ENCODE measurements at regions not wholly inside any gene's neighbourhood (a gene's known extent, or its start where the extent isn't known, plus 50 kb on each side); places are given as distances from the start of the nearest gene placed in this dataset.

DNA sequence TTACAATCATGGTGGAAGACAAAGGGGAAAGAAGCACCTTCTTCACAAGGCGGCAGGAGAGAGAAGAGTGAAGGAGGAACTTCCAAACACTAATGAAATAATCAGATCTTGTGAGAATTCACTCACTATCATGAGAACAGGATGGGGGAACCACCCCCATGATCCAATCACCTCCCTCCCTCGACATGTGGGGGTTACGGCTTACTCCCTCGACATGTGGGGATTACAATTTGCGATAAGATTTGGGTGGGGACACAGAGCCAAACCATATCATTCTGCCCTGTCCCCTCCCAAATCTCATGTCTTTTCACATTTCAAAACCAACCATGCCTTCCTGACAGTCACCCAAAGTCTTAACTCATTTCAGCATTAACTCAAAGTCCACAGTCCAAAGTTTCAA lies 88.7 kb upstream of the PGRMC2 start:
- no peaks in the 10 kb centered on the region; the same call in 1 of the 2 replicates for H3K27me3 Mint-ChIP-seq (ENCODE audit: low read depth)
- H3K9me3 Mint-ChIP-seq = peaks cover 38% of the 10 kb centered on the region
- POLR2A ChIA-PET = no interaction called here
- ATAC-seq (no peak), DNase-seq (ENCODE audit: low spot score) (no peak)
- no peaks in the 10 kb centered on the region for H3K4me1 Mint-ChIP-seq
- H3K4me3 Mint-ChIP-seq = no peak overlapping the region
- CTCF ChIA-PET = no interaction called here
- peaks cover 24% of the 10 kb centered on the region for H3K36me3 Mint-ChIP-seq
- H3K27ac Mint-ChIP-seq = no peak overlapping the region
- TF ChIP-seq, protein P1, sequence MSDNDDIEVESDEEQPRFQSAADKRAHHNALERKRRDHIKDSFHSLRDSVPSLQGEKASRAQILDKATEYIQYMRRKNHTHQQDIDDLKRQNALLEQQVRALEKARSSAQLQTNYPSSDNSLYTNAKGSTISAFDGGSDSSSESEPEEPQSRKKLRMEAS (CRISPR knock-in tag; IDR thresholded peaks at IDR 0.05) = no peak
- TF ChIP-seq NFYB (CRISPR knock-in tag; conservative IDR thresholded peaks at IDR 0.05; ENCODE audit: low read depth) (no peak), JAZF1 (CRISPR knock-in tag; IDR thresholded peaks at IDR 0.05) (no peak), EMX1 (CRISPR knock-in tag; IDR thresholded peaks at IDR 0.05) (no peak), FOXP1 (CRISPR knock-in tag; IDR thresholded peaks at IDR 0.05; ENCODE audit: borderline replicate concordance) (no peak), NR3C1 (CRISPR knock-in tag; conservative IDR thresholded peaks at IDR 0.05; ENCODE audit: low read depth) (no peak), SMAD4 (CRISPR knock-in tag; IDR thresholded peaks at IDR 0.05) (no peak), GRHL2 (CRISPR knock-in tag; IDR thresholded peaks at IDR 0.05; ENCODE audit: insufficient replicate concordance, severe bottlenecking) (no peak), RORB (CRISPR knock-in tag; IDR thresholded peaks at IDR 0.05) (no peak), NR1H2 (CRISPR knock-in tag; IDR thresholded peaks at IDR 0.05) (no peak)
- TF ChIP-seq, protein P2, sequence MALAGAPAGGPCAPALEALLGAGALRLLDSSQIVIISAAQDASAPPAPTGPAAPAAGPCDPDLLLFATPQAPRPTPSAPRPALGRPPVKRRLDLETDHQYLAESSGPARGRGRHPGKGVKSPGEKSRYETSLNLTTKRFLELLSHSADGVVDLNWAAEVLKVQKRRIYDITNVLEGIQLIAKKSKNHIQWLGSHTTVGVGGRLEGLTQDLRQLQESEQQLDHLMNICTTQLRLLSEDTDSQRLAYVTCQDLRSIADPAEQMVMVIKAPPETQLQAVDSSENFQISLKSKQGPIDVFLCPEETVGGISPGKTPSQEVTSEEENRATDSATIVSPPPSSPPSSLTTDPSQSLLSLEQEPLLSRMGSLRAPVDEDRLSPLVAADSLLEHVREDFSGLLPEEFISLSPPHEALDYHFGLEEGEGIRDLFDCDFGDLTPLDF (CRISPR knock-in tag; IDR thresholded peaks at IDR 0.05) = no peak
- TF ChIP-seq, protein P3, sequence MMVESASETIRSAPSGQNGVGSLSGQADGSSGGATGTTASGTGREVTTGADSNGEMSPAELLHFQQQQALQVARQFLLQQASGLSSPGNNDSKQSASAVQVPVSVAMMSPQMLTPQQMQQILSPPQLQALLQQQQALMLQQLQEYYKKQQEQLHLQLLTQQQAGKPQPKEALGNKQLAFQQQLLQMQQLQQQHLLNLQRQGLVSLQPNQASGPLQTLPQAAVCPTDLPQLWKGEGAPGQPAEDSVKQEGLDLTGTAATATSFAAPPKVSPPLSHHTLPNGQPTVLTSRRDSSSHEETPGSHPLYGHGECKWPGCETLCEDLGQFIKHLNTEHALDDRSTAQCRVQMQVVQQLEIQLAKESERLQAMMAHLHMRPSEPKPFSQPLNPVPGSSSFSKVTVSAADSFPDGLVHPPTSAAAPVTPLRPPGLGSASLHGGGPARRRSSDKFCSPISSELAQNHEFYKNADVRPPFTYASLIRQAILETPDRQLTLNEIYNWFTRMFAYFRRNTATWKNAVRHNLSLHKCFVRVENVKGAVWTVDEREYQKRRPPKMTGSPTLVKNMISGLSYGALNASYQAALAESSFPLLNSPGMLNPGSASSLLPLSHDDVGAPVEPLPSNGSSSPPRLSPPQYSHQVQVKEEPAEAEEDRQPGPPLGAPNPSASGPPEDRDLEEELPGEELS (CRISPR knock-in tag; IDR thresholded peaks at IDR 0.05) = no peak
- TF ChIP-seq, protein P4, sequence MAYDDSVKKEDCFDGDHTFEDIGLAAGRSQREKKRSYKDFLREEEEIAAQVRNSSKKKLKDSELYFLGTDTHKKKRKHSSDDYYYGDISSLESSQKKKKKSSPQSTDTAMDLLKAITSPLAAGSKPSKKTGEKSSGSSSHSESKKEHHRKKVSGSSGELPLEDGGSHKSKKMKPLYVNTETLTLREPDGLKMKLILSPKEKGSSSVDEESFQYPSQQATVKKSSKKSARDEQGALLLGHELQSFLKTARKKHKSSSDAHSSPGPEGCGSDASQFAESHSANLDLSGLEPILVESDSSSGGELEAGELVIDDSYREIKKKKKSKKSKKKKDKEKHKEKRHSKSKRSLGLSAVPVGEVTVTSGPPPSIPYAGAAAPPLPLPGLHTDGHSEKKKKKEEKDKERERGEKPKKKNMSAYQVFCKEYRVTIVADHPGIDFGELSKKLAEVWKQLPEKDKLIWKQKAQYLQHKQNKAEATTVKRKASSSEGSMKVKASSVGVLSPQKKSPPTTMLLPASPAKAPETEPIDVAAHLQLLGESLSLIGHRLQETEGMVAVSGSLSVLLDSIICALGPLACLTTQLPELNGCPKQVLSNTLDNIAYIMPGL (CRISPR knock-in tag; IDR thresholded peaks at IDR 0.05) = no peak
- TF ChIP-seq, protein P5, sequence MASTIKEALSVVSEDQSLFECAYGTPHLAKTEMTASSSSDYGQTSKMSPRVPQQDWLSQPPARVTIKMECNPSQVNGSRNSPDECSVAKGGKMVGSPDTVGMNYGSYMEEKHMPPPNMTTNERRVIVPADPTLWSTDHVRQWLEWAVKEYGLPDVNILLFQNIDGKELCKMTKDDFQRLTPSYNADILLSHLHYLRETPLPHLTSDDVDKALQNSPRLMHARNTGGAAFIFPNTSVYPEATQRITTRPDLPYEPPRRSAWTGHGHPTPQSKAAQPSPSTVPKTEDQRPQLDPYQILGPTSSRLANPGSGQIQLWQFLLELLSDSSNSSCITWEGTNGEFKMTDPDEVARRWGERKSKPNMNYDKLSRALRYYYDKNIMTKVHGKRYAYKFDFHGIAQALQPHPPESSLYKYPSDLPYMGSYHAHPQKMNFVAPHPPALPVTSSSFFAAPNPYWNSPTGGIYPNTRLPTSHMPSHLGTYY (CRISPR knock-in tag; IDR thresholded peaks at IDR 0.05) = no peak
- TF ChIP-seq, protein P6, sequence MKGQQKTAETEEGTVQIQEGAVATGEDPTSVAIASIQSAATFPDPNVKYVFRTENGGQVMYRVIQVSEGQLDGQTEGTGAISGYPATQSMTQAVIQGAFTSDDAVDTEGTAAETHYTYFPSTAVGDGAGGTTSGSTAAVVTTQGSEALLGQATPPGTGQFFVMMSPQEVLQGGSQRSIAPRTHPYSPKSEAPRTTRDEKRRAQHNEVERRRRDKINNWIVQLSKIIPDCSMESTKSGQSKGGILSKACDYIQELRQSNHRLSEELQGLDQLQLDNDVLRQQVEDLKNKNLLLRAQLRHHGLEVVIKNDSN (CRISPR knock-in tag; IDR thresholded peaks at IDR 0.05) = no peak
- TF ChIP-seq, protein P7, sequence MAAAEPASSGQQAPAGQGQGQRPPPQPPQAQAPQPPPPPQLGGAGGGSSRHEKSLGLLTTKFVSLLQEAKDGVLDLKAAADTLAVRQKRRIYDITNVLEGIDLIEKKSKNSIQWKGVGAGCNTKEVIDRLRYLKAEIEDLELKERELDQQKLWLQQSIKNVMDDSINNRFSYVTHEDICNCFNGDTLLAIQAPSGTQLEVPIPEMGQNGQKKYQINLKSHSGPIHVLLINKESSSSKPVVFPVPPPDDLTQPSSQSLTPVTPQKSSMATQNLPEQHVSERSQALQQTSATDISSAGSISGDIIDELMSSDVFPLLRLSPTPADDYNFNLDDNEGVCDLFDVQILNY (CRISPR knock-in tag; IDR thresholded peaks at IDR 0.05) = no peak
- TF ChIP-seq, protein P8, sequence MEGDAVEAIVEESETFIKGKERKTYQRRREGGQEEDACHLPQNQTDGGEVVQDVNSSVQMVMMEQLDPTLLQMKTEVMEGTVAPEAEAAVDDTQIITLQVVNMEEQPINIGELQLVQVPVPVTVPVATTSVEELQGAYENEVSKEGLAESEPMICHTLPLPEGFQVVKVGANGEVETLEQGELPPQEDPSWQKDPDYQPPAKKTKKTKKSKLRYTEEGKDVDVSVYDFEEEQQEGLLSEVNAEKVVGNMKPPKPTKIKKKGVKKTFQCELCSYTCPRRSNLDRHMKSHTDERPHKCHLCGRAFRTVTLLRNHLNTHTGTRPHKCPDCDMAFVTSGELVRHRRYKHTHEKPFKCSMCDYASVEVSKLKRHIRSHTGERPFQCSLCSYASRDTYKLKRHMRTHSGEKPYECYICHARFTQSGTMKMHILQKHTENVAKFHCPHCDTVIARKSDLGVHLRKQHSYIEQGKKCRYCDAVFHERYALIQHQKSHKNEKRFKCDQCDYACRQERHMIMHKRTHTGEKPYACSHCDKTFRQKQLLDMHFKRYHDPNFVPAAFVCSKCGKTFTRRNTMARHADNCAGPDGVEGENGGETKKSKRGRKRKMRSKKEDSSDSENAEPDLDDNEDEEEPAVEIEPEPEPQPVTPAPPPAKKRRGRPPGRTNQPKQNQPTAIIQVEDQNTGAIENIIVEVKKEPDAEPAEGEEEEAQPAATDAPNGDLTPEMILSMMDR (IDR thresholded peaks at IDR 0.05) = no peak
